ENCODE measurements at regions not wholly inside any gene's neighbourhood (a gene's known extent, or its start where the extent isn't known, plus 50 kb on each side); places are given as distances from the start of the nearest gene placed in this dataset.

DNA sequence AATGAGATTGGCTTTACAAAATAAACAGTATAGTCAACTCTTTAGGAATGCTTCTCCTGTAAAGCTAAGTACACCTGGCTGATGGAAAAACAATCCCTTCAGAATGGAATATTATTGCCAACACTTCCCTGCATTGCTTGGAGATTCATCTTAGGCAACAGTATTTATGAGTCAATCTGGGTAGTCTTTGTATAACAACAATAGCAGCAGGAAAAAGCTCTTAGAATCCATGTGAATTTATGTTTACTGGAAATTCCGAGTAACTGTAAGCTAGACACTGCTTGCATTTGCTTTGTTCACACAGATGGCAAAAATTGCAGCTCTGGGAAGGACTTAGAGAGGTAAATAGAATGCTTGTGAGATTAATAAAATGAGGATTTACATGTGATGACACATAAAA lies 101.7 kb upstream of the NTRK2 start:
- WGBS (ENCODE audit: missing lambda C conversion rate), result 4% methylated on average over 1 of the region's 1 CpG
- POLR2A ChIA-PET, result no interaction called here
- FAIRE-seq, result no peak

DNA sequence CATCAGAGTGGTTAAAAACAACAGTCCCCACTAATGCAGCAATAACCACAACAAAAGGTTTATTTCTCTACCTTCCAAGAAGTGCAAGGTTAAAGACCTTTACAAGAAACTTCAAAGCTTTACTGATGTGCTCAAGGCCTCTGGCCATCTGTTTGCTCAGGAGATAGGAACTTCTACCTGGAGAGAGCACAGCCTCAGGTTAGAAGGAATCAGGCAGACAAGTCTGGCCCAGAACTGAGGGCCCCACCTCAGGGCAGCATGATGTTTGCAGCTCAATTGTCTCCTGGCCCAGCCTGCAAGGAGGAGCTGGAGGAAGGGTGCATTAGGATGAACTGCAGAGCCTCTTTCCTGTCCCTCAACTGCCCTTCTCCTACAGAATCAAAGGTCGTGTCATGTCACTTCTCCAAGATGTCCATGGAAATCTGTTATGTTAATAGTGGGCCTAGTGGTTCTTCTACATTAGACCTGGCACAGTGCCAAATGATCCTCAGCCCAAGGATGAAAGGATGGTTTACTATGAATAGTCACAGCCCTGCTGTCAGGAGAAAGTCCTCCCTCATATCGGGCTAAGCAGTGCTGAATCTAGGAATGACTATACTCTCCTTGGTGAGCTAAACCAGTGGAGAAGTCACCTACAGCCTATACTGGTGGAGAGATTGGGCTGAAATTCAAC lies 98.9 kb upstream of the NTRK2 start:
- 44% methylated on average over 2 of the region's 2 CpGs for WGBS (ENCODE audit: missing lambda C conversion rate)
- Histone ChIP-seq H3K4me2 (no peak overlapping the region), H3K27ac (no peak overlapping the region), H3K4me3 (no peak overlapping the region), H3K9me3 (no peaks in the 10 kb centered on the region), H3K4me1 (no peaks in the 10 kb centered on the region)
- no peak for TF ChIP-seq HOXB13 (CRISPR knock-in tag; IDR thresholded peaks at IDR 0.05; ENCODE audit: low read depth)
- no peak for TF ChIP-seq MYC (IDR thresholded peaks at IDR 0.05; ENCODE audit: borderline replicate concordance, low read length)
- no peak for TF ChIP-seq CHD2 (IDR thresholded peaks at IDR 0.05; ENCODE audit: low read length, partially characterized antibody)
- TF ChIP-seq, protein P1, sequence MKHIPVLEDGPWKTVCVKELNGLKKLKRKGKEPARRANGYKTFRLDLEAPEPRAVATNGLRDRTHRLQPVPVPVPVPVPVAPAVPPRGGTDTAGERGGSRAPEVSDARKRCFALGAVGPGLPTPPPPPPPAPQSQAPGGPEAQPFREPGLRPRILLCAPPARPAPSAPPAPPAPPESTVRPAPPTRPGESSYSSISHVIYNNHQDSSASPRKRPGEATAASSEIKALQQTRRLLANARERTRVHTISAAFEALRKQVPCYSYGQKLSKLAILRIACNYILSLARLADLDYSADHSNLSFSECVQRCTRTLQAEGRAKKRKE (CRISPR knock-in tag; IDR thresholded peaks at IDR 0.05; ENCODE audit: low read depth), result no peak
- no peak for TF ChIP-seq ZFP36 (IDR thresholded peaks at IDR 0.05; ENCODE audit: borderline replicate concordance, partially characterized antibody)
- no peak for TF ChIP-seq CBX8 (IDR thresholded peaks at IDR 0.05)
- DNase-seq (ENCODE audit: low read depth in 1 of 2, low spot score in 1 of 2) (no peak), ATAC-seq (no peak), FAIRE-seq (no peak)
- ChIA-PET POLR2A (no interaction called here), CTCF (no interaction called here)

More for the DNA sequence above, 101.7 kb upstream of the NTRK2 start:
- no peak for ATAC-seq
- TF ChIP-seq SREBF2 (IDR thresholded peaks at IDR 0.05), result no peak
- no peak for TF ChIP-seq ZFP36 (IDR thresholded peaks at IDR 0.05; ENCODE audit: borderline replicate concordance, partially characterized antibody)
- TF ChIP-seq, protein P2, sequence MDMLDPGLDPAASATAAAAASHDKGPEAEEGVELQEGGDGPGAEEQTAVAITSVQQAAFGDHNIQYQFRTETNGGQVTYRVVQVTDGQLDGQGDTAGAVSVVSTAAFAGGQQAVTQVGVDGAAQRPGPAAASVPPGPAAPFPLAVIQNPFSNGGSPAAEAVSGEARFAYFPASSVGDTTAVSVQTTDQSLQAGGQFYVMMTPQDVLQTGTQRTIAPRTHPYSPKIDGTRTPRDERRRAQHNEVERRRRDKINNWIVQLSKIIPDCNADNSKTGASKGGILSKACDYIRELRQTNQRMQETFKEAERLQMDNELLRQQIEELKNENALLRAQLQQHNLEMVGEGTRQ (IDR thresholded peaks at IDR 0.05), result no peak
- TF ChIP-seq EHMT2 (IDR thresholded peaks at IDR 0.05; ENCODE audit: low read depth), result no peak
- TF ChIP-seq HOXA7 (CRISPR knock-in tag; IDR thresholded peaks at IDR 0.05), result no peak
- TF ChIP-seq NR3C1 (IDR thresholded peaks at IDR 0.05), result no peak
- TF ChIP-seq HEYL (CRISPR knock-in tag; IDR thresholded peaks at IDR 0.05), result no peak
- TF ChIP-seq RFX5 (IDR thresholded peaks at IDR 0.05), result no peak
- no peak for TF ChIP-seq POLR2A (IDR thresholded peaks at IDR 0.05; ENCODE audit: low read length)
- TF ChIP-seq, protein P3, sequence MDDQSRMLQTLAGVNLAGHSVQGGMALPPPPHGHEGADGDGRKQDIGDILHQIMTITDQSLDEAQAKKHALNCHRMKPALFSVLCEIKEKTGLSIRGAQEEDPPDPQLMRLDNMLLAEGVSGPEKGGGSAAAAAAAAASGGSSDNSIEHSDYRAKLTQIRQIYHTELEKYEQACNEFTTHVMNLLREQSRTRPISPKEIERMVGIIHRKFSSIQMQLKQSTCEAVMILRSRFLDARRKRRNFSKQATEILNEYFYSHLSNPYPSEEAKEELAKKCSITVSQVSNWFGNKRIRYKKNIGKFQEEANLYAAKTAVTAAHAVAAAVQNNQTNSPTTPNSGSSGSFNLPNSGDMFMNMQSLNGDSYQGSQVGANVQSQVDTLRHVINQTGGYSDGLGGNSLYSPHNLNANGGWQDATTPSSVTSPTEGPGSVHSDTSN (IDR thresholded peaks at IDR 0.05), result no peak
- no peak for TF ChIP-seq NFE2L2 (conservative IDR thresholded peaks at IDR 0.05; ENCODE audit: low read length)
- no peak for TF ChIP-seq GATA3 (IDR thresholded peaks at IDR 0.05; ENCODE audit: borderline replicate concordance)
- TF ChIP-seq HDAC2 (IDR thresholded peaks at IDR 0.05), result no peak
- TF ChIP-seq JUN (IDR thresholded peaks at IDR 0.05), result no peak
- TF ChIP-seq HOXB13 (CRISPR knock-in tag; IDR thresholded peaks at IDR 0.05; ENCODE audit: low read depth), result no peak
- TF ChIP-seq CHD2 (IDR thresholded peaks at IDR 0.05; ENCODE audit: low read length, partially characterized antibody), result no peak
- TF ChIP-seq TP53 (CRISPR knock-in tag; IDR thresholded peaks at IDR 0.05), result no peak
- no peak for TF ChIP-seq MAZ (IDR thresholded peaks at IDR 0.05; ENCODE audit: borderline replicate concordance, low read depth, low read length)
- TF ChIP-seq, protein P4, sequence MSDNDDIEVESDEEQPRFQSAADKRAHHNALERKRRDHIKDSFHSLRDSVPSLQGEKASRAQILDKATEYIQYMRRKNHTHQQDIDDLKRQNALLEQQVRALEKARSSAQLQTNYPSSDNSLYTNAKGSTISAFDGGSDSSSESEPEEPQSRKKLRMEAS (IDR thresholded peaks at IDR 0.05), result no peak
- TF ChIP-seq PHF8 (IDR thresholded peaks at IDR 0.05; ENCODE audit: borderline replicate concordance, low read depth), result no peak
- DNase-seq (ENCODE audit: low read depth in 1 of 2, low spot score in 1 of 2), result no peak
- Histone ChIP-seq H3K4me3 (no peak overlapping the region), H3K4me2 (no peak overlapping the region), H3K9me3 (no peaks in the 10 kb centered on the region), H3K4me1 (no peaks in the 10 kb centered on the region), H3K27ac (no peak overlapping the region)
- CTCF ChIA-PET, result no interaction called here

DNA sequence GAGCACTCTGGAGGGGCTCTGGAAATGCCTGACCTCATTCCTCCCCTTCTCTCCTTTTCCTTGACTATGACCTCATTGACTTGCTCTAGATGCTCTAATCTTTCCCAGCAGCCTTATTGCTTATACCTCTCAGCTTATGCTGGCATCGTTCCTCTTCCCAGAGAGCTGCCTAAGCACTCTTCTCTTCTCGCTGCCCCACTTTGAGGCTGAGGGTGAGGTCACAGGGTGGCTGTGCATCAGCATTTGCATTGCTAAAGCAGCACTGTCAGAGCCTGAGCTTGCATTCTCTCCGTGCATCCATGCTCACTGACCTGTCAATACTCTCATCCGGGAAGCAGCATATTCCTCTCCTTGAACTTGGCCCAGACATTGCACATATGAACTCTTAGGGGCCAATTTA lies 96.4 kb upstream of the NTRK2 start:
- ATAC-seq, result 0 out of 6 replicates have a peak, but pooled peaks of 1 of the 2 experiments have one; percentile 19
- H3K4me2 ChIP-seq, result no peak overlapping the region
- no peaks in the 10 kb centered on the region for H3K9me3 ChIP-seq
- no peak for DNase-seq (ENCODE audit: low read depth in 1 of 2, low spot score in 1 of 2)
- POLR2A ChIA-PET, result no interaction called here
- no peak overlapping the region for H3K27ac ChIP-seq
- no peak overlapping the region for H3K4me3 ChIP-seq
- WGBS (ENCODE audit: missing lambda C conversion rate), result 3% methylated on average over 4 of the region's 4 CpGs
- CTCF ChIA-PET, result no interaction called here
- H3K4me1 ChIP-seq, result no peaks in the 10 kb centered on the region
- no peak for FAIRE-seq
- TF ChIP-seq POLR2AphosphoS2 (conservative IDR thresholded peaks at IDR 0.05; ENCODE audit: low read length), result no peak
- TF ChIP-seq ZSCAN20 (CRISPR knock-in tag; IDR thresholded peaks at IDR 0.05), result no peak
- TF ChIP-seq, protein P5, sequence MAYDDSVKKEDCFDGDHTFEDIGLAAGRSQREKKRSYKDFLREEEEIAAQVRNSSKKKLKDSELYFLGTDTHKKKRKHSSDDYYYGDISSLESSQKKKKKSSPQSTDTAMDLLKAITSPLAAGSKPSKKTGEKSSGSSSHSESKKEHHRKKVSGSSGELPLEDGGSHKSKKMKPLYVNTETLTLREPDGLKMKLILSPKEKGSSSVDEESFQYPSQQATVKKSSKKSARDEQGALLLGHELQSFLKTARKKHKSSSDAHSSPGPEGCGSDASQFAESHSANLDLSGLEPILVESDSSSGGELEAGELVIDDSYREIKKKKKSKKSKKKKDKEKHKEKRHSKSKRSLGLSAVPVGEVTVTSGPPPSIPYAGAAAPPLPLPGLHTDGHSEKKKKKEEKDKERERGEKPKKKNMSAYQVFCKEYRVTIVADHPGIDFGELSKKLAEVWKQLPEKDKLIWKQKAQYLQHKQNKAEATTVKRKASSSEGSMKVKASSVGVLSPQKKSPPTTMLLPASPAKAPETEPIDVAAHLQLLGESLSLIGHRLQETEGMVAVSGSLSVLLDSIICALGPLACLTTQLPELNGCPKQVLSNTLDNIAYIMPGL (CRISPR knock-in tag; IDR thresholded peaks at IDR 0.05; ENCODE audit: borderline replicate concordance), result no peak
- no peak for TF ChIP-seq KDM5A (IDR thresholded peaks at IDR 0.05)
- TF ChIP-seq, protein P1 (CRISPR knock-in tag; IDR thresholded peaks at IDR 0.05; ENCODE audit: low read depth), result no peak
- no peak for TF ChIP-seq HOXB13 (CRISPR knock-in tag; IDR thresholded peaks at IDR 0.05; ENCODE audit: low read depth)
- no peak for TF ChIP-seq CHD4 (IDR thresholded peaks at IDR 0.05; ENCODE audit: borderline replicate concordance)
- no peak for TF ChIP-seq TFCP2L1 (CRISPR knock-in tag; IDR thresholded peaks at IDR 0.05)
- TF ChIP-seq EHF (CRISPR knock-in tag; IDR thresholded peaks at IDR 0.05), result no peak
- TF ChIP-seq CBX2 (IDR thresholded peaks at IDR 0.05; ENCODE audit: borderline replicate concordance, low read depth), result no peak

All from A549 (cell line).